Testis (tissue), 2 donors: ENCODE measurements at regions not wholly inside any gene's neighbourhood (a gene's known extent, or its start where the extent isn't known, plus 50 kb on each side); places are given as distances from the start of the nearest gene placed in this dataset.

Source experiments
- DNase-seq: peaks from one replicate; pipeline ENCODE4 v3.0.0-alpha.2; 2019
- H3K27ac ChIP-seq, 2 donors: fragments of 200-600 bp; sonication (generic); one replicate each; pipeline ENCODE4 v1.5.1; 2019
- H3K27me3 ChIP-seq: fragments of 200-600 bp; sonication (generic); one replicate; pipeline ENCODE4 v1.5.1; 2019
- H3K36me3 ChIP-seq: fragments of 200-600 bp; sonication (generic); one replicate; pipeline ENCODE4 v1.5.1; 2017; ENCODE audit warnings: low read depth; ENCODE audit errors: missing control alignments
- H3K4me1 ChIP-seq: fragments of 200-600 bp; sonication (generic); one replicate; pipeline ENCODE4 v1.5.1; 2019
- H3K4me3 ChIP-seq, 2 donors: fragments of 200-600 bp; sonication (generic); one replicate each; pipeline ENCODE4 v1.5.1; 2017 to 2019
- H3K9me3 ChIP-seq: fragments of 200-600 bp; sonication (generic); one replicate; pipeline ENCODE4 v1.5.1; 2017
- CTCF ChIP-seq, 3 experiments: fragments of 450-650 bp in 2 of 3; fragments of 200-600 bp in 1 of 3; sonication (generic) in 1 of 3; IDR thresholded peaks; one replicate each; pipeline ENCODE4 v1.5.1; 2016 to 2019; ENCODE audit warnings: antibody characterized with exemption in 3 of 3, mild to moderate bottlenecking in 2 of 3, moderate library complexity in 1 of 3
- POLR2A ChIP-seq: fragments of 450-650 bp; IDR thresholded peaks from one replicate; pipeline ENCODE4 v1.6.1; 2017; ENCODE audit warnings: antibody characterized with exemption, mild to moderate bottlenecking, moderate library complexity
- WGBS, 2 donors: methylation state at CpG; one replicate each; pipeline ENCODE4 v1.1.5; 2018; 5-methylcytosine and 5-hydroxymethylcytosine counted together
- intact Hi-C: fragments of 100-400 bp; cut with DNase I; formaldehyde crosslinking; loops from one replicate; pipeline ENCODE4 v1.15.1; 2023; ENCODE audit warnings: low total_unique reads

GRCh38 chr21:27631471-27631870 lies 664.6 kb upstream of the ADAMTS5 start:
- WGBS, 2 donors = 41 to 53% methylated on average over 1 of the region's 1 CpG
- intact Hi-C loops = no loop called here

DNA sequence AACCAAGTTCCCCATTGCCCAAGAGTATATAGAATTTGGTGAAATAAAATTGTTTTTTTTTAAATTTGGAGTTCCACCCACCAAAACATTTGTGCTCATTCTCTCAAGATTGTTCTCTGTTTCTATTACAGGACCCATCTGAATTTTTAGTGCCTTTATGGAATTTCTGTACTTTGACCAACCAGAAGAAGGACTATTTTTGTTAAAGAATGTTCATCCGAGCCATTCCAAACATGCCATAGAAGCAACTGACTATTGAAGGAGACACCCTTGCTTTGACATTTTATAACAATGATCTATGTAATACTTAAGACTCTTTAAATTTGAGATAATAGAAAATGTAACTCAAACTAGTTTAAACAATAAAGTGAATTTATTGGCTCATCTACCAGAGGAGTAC lies 655.7 kb upstream of the ADAMTS5 start:
- Histone ChIP-seq H3K27me3 (no peaks in the 10 kb centered on the region), H3K4me1 (no peaks in the 10 kb centered on the region), H3K9me3 (no peaks in the 10 kb centered on the region), H3K36me3 (no peaks in the 10 kb centered on the region), H3K4me3 (no peak overlapping the region), H3K27ac (no peak overlapping the region)
- TF ChIP-seq CTCF (IDR thresholded peaks at IDR 0.05) = no peak
- TF ChIP-seq POLR2A = no peak
- no peak for DNase-seq
- intact Hi-C loops = no loop called here
- 83 to 86% methylated on average over 1 of the region's 1 CpG for whole genome bisulfite sequencing, 2 donors

More at GRCh38 chr21:27631471-27631870, 664.6 kb upstream of the ADAMTS5 start:
- no peaks in the 10 kb centered on the region for H3K27me3 ChIP-seq
- no peak overlapping the region for H3K27ac ChIP-seq
- no peak for DNase-seq
- no peaks in the 10 kb centered on the region for H3K9me3 ChIP-seq
- H3K4me3 ChIP-seq = no peak overlapping the region
- no peaks in the 10 kb centered on the region for H3K36me3 ChIP-seq
- H3K4me1 ChIP-seq = no peaks in the 10 kb centered on the region
- TF ChIP-seq CTCF (IDR thresholded peaks at IDR 0.05) (no peak), POLR2A (no peak)

- intact Hi-C loops = no loop called here
- no peak overlapping the region for H3K4me3 ChIP-seq
- H3K4me1 ChIP-seq = no peaks in the 10 kb centered on the region
- no peaks in the 10 kb centered on the region for H3K36me3 ChIP-seq
- 81 to 85% methylated on average over 2 of the region's 2 CpGs for WGBS, 2 donors
- no peaks in the 10 kb centered on the region for H3K9me3 ChIP-seq
- no peak for TF ChIP-seq POLR2A
- no peak for TF ChIP-seq CTCF (IDR thresholded peaks at IDR 0.05)
- H3K27ac ChIP-seq = no peak overlapping the region
- no peaks in the 10 kb centered on the region for H3K27me3 ChIP-seq
- no peak for DNase-seq
Observed at GRCh38 chr21:27614231-27614630, 647.3 kb upstream of the ADAMTS5 start.

GRCh38 chr21:27606422-27606821 lies 639.5 kb upstream of the ADAMTS5 start:
- Histone ChIP-seq H3K4me1 (no peaks in the 10 kb centered on the region), H3K36me3 (no peaks in the 10 kb centered on the region), H3K9me3 (no peaks in the 10 kb centered on the region), H3K27me3 (no peaks in the 10 kb centered on the region), H3K27ac (no peak overlapping the region), H3K4me3 (no peak overlapping the region)
- WGBS, 2 donors = 97% methylated on average over 9 of the region's 9 CpGs
- no peak for TF ChIP-seq CTCF (IDR thresholded peaks at IDR 0.05)
- TF ChIP-seq POLR2A = no peak
- intact Hi-C loops = no loop called here
- no peak for DNase-seq

- intact Hi-C loops = no loop called here
- no peak for DNase-seq
- TF ChIP-seq POLR2A = no peak
- no peak for TF ChIP-seq CTCF (IDR thresholded peaks at IDR 0.05)
- H3K27ac ChIP-seq = no peak overlapping the region
- H3K36me3 ChIP-seq = no peaks in the 10 kb centered on the region
- no peaks in the 10 kb centered on the region for H3K4me1 ChIP-seq
- no peak overlapping the region for H3K4me3 ChIP-seq
- no peaks in the 10 kb centered on the region for H3K27me3 ChIP-seq
- no peaks in the 10 kb centered on the region for H3K9me3 ChIP-seq
Observed at GRCh38 chr21:27596196-27596595, 629.3 kb upstream of the ADAMTS5 start.
